SK-N-SH treated with all-trans-retinoic acid at 6 μM for 48 hours (cell line): ENCODE measurements at regions not wholly inside any gene's neighbourhood (a gene's known extent, or its start where the extent isn't known, plus 50 kb on each side); places are given as distances from the start of the nearest gene placed in this dataset.

Experiments used
- ARNTL ChIP-seq: fragments of 450-650 bp; formaldehyde crosslinking; IDR thresholded peaks from 2 replicates; pipeline ENCODE4 v1.5.0; 2020; ENCODE audit warnings: low read depth, mild to moderate bottlenecking, moderate library complexity, borderline replicate concordance
- ZC3H10 ChIP-seq: fragments of 250-450 bp; sonication (Bioruptor Pico); IDR thresholded peaks from 2 replicates; pipeline ENCODE4 v1.5.1; 2021; ENCODE audit warnings: mild to moderate bottlenecking, moderate library complexity
- TF ChIP-seq, protein P1 (sequence below): fragments of 250-450 bp; sonication (Bioruptor Pico); IDR thresholded peaks from 2 replicates; pipeline ENCODE4 v1.5.1; 2021; ENCODE audit warnings: mild to moderate bottlenecking, moderate library complexity
- TF ChIP-seq, protein P2 (sequence below): fragments of 250-450 bp; sonication (Bioruptor Pico); IDR thresholded peaks from 2 replicates; pipeline ENCODE4 v1.8.0; 2020; ENCODE audit warnings: mild to moderate bottlenecking, moderate library complexity, borderline replicate concordance

DNA sequence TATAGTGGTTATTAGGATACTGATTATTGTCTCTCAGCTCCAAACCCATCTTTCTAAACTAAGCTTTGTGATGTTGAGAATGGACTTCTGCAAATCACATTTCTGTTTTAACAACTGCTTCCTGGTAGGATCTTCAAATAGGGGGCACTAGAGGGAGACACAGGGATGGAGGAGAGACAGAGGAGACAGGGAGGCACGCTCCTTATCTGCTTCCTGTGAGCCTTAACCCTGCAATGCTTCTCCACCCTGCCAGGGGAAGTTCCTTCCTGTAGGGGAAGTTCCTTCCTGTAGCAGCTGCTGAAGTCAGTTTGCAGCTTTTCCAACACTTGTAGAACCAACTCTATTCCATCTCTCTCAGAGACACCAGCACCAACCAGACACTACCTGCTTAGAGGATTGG is 847.2 kb downstream of the CCSER2 start:
- TF ChIP-seq, protein P1, sequence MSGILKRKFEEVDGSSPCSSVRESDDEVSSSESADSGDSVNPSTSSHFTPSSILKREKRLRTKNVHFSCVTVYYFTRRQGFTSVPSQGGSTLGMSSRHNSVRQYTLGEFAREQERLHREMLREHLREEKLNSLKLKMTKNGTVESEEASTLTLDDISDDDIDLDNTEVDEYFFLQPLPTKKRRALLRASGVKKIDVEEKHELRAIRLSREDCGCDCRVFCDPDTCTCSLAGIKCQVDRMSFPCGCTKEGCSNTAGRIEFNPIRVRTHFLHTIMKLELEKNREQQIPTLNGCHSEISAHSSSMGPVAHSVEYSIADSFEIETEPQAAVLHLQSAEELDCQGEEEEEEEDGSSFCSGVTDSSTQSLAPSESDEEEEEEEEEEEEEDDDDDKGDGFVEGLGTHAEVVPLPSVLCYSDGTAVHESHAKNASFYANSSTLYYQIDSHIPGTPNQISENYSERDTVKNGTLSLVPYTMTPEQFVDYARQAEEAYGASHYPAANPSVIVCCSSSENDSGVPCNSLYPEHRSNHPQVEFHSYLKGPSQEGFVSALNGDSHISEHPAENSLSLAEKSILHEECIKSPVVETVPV (CRISPR knock-in tag) = no peak
- no peak for TF ChIP-seq ZC3H10 (CRISPR knock-in tag)
- no peak for TF ChIP-seq ARNTL (CRISPR knock-in tag)
- TF ChIP-seq, protein P2, sequence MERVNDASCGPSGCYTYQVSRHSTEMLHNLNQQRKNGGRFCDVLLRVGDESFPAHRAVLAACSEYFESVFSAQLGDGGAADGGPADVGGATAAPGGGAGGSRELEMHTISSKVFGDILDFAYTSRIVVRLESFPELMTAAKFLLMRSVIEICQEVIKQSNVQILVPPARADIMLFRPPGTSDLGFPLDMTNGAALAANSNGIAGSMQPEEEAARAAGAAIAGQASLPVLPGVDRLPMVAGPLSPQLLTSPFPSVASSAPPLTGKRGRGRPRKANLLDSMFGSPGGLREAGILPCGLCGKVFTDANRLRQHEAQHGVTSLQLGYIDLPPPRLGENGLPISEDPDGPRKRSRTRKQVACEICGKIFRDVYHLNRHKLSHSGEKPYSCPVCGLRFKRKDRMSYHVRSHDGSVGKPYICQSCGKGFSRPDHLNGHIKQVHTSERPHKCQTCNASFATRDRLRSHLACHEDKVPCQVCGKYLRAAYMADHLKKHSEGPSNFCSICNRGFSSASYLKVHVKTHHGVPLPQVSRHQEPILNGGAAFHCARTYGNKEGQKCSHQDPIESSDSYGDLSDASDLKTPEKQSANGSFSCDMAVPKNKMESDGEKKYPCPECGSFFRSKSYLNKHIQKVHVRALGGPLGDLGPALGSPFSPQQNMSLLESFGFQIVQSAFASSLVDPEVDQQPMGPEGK (CRISPR knock-in tag) = no peak
